ENCODE measurements at regions not wholly inside any gene's neighbourhood (a gene's known extent, or its start where the extent isn't known, plus 50 kb on each side); places are given as distances from the start of the nearest gene placed in this dataset.

DNA sequence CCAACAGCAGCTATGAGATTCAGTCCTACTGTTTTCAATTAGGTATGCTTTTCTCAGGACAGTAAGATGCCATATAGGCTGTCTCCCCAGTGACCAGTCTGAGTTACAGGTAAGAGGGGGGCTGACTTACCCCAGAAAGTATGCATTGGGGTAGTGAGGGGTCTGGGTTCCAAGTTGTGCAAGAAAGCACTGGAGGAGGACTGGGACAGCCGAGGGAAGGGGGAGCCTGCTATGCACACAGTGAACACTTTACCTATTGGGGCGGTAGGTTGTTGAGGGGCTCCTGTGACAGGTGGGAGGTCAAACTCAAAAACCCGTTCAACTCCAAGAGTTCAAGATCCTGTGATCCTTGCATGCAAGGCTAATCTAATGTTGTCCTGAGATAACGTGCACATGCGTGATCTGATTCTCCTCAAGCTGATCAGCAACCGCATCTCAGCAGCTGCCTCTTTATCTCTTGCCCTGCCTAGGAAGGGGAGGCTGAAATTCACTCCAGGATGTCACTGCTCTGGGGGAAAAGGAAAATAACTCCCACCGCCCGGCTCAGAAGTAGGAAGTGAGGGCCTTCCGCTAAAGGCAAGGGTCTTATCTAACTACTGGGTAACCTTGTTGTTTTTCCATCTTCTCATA is 108.8 kb upstream of the KIT start:
- ATAC-seq (ENCODE audit: low read depth) (no peak), DNase-seq (no peak)
- Histone ChIP-seq H3K4me2 (ENCODE audit: low read depth, low read length) (no peak overlapping the region), H3K9ac (ENCODE audit: low read depth, low read length) (no peak overlapping the region), H3K79me1 (ENCODE audit: low read depth in 1 of 2, low read length in 2 of 2) (no peaks in the 10 kb centered on the region), H3K9me1 (ENCODE audit: insufficient read depth, low read length) (peaks cover 4% of the 10 kb centered on the region; the same call in 1 of the 2 replicates), H4K91ac (ENCODE audit: insufficient read depth, low read depth, low read length) (no peak overlapping the region), H2AK5ac (ENCODE audit: low read depth, low read length) (no peak overlapping the region), H3K18ac (ENCODE audit: low read depth, low read length) (no peak overlapping the region), H2BK20ac (ENCODE audit: low read depth, low read length) (peak overlapping the region; percentile 15; the same call in 1 of the 2 replicates), H3K9me3 (ENCODE audit: control insufficient read depth, insufficient read depth, low read length) (no peaks in the 10 kb centered on the region), H4K20me1 (ENCODE audit: insufficient read depth, low read length) (no peaks in the 10 kb centered on the region), H3K4me1 (ENCODE audit: control insufficient read depth, insufficient read depth, low read length) (peaks cover 10% of the 10 kb centered on the region; the same call in 1 of the 2 replicates), H2BK15ac (ENCODE audit: low read depth, low read length) (no peak overlapping the region), H3K27me3 (ENCODE audit: control insufficient read depth, insufficient read depth, low read length) (no peaks in the 10 kb centered on the region), H3K56ac (ENCODE audit: extremely low read depth, insufficient read depth, low read length) (no peak overlapping the region), H3K4ac (ENCODE audit: low read depth, low read length) (no peak overlapping the region; the same call in 1 of the 2 replicates), H2AK9ac (replicated peaks; ENCODE audit: low read depth, low read length, poor library complexity) (no peak overlapping the region), H2BK5ac (ENCODE audit: low read depth, low read length, poor library complexity, severe bottlenecking) (no peak overlapping the region), H3K36me3 (ENCODE audit: control insufficient read depth, insufficient read depth, low read length) (no peaks in the 10 kb centered on the region), H3K23ac (ENCODE audit: low read depth, low read length) (no peak overlapping the region), H3K4me3 (ENCODE audit: insufficient read depth, low read depth, low read length) (no peak overlapping the region), H3K27ac (ENCODE audit: insufficient read depth, low read length) (no peak overlapping the region), H4K8ac (ENCODE audit: low read depth in 2 of 2, low read length in 2 of 2) (no peak overlapping the region), H4K5ac (ENCODE audit: low read depth, low read length) (no peak overlapping the region), H2AFZ (replicated peaks; ENCODE audit: low read length, poor library complexity) (no peak overlapping the region), H2BK120ac (ENCODE audit: low read depth, low read length) (no peak overlapping the region), H3K14ac (replicated peaks; ENCODE audit: low read depth, low read length) (no peak overlapping the region)
- ChIA-PET POLR2A (ENCODE audit: unreplicated experiment) (no interaction called here), CTCF (interaction anchor here (1.4 kb wide), 1 partner anchor 37 kb away, joined by 3 read pairs; no protein-coding TSS in a partner anchor)
- in situ Hi-C loops (cut with MboI; ENCODE audit: low sequenced_read_pairs) (no loop called here), dilution Hi-C loops (cut with HindIII; ENCODE audit: low sequenced_read_pairs, unreplicated experiment) (no loop called here), intact Hi-C loops (cut with micrococcal nuclease) (no loop called here)
- TF ChIP-seq BHLHE40 (IDR thresholded peaks at IDR 0.05; ENCODE audit: low read depth, low read length) (no peak), POLR2A (IDR thresholded peaks at IDR 0.05; ENCODE audit: low read depth, low read length) (no peak), CEBPB (IDR thresholded peaks at IDR 0.05; ENCODE audit: low read depth, low read length) (no peak), CTCF (conservative IDR thresholded peaks at IDR 0.05; ENCODE audit: low read depth, low read length) (no peak), NFE2L2 (IDR thresholded peaks at IDR 0.05; ENCODE audit: low read depth, low read length) (no peak), RCOR1 (IDR thresholded peaks at IDR 0.05; ENCODE audit: insufficient replicate concordance, low read length) (no peak), RFX5 (IDR thresholded peaks at IDR 0.05; ENCODE audit: low read depth, low read length) (no peak), MAFK (IDR thresholded peaks at IDR 0.05; ENCODE audit: low read depth, low read length) (no peak), FOS (IDR thresholded peaks at IDR 0.05; ENCODE audit: low read depth, low read length) (no peak), RAD21 (IDR thresholded peaks at IDR 0.05; ENCODE audit: low read length) (no peak), MAZ (IDR thresholded peaks at IDR 0.05; ENCODE audit: borderline replicate concordance, low read depth, low read length) (no peak), SMC3 (IDR thresholded peaks at IDR 0.05; ENCODE audit: low read depth, low read length) (no peak)
- TF ChIP-seq, protein P1, sequence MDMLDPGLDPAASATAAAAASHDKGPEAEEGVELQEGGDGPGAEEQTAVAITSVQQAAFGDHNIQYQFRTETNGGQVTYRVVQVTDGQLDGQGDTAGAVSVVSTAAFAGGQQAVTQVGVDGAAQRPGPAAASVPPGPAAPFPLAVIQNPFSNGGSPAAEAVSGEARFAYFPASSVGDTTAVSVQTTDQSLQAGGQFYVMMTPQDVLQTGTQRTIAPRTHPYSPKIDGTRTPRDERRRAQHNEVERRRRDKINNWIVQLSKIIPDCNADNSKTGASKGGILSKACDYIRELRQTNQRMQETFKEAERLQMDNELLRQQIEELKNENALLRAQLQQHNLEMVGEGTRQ (IDR thresholded peaks at IDR 0.05; ENCODE audit: low read depth, low read length) = no peak
- 70% methylated on average over 2 of the region's 9 CpGs; no CpG with 5 or more reads in 1 of the 2 experiments for WGBS, 2 experiments (ENCODE audit: extremely low coverage in 2 of 2, insufficient read length in 1 of 2)
- no TSS peak for BruUV-seq (replicated peaks)

Data from IMR-90 (cell line).